Fibroblast of the aortic adventitia (primary cell): ENCODE measurements at regions not wholly inside any gene's neighbourhood (a gene's known extent, or its start where the extent isn't known, plus 50 kb on each side); places are given as distances from the start of the nearest gene placed in this dataset.

Source experiments
- DNase-seq: peaks from one replicate; pipeline ENCODE4 v3.0.0-alpha.2; 2010; ENCODE audit warnings: low read depth
- H3K4me3 ChIP-seq: 2 replicates; pipeline ENCODE4 v1.5.1; 2011; ENCODE audit warnings: low read depth, mild to moderate bottlenecking, control low read depth, low read length, moderate library complexity
- CTCF ChIP-seq: IDR thresholded peaks from 2 replicates; pipeline ENCODE4 v1.5.1; 2011; ENCODE audit warnings: mild to moderate bottlenecking, low read length, control low read depth, inconsistent platforms; ENCODE audit not compliant: insufficient read depth

GRCh38 chr6:43945768-43946080, 175.7 kb downstream of the VEGFA start:
- no peak for DNase-seq
- no peak for TF ChIP-seq CTCF
- H3K4me3 ChIP-seq: no peak overlapping the region

GRCh38 chr6:43944908-43945767, 175.1 kb downstream of the VEGFA start:
- no peak overlapping the region for H3K4me3 ChIP-seq
- no peak for TF ChIP-seq CTCF
- DNase-seq: peak; percentile 24

- DNase-seq: peak; percentile 30
- H3K4me3 ChIP-seq: no peak overlapping the region
- no peak for TF ChIP-seq CTCF
Observed at GRCh38 chr6:43943781-43944250, 173.8 kb downstream of the VEGFA start.

GRCh38 chr6:43943099-43943766, 173.2 kb downstream of the VEGFA start:
- no peak overlapping the region for H3K4me3 ChIP-seq
- no peak for TF ChIP-seq CTCF
- DNase-seq: no peak

GRCh38 chr6:43942616-43943015, 172.6 kb downstream of the VEGFA start:
- no peak overlapping the region for H3K4me3 ChIP-seq
- TF ChIP-seq CTCF: no peak
- DNase-seq: no peak

- DNase-seq: no peak
- TF ChIP-seq CTCF: no peak
- H3K4me3 ChIP-seq: no peak overlapping the region
Observed at GRCh38 chr6:43942011-43942442, 172.0 kb downstream of the VEGFA start.
